ENCODE measurements at regions not wholly inside any gene's neighbourhood (a gene's known extent, or its start where the extent isn't known, plus 50 kb on each side); places are given as distances from the start of the nearest gene placed in this dataset.

DNA sequence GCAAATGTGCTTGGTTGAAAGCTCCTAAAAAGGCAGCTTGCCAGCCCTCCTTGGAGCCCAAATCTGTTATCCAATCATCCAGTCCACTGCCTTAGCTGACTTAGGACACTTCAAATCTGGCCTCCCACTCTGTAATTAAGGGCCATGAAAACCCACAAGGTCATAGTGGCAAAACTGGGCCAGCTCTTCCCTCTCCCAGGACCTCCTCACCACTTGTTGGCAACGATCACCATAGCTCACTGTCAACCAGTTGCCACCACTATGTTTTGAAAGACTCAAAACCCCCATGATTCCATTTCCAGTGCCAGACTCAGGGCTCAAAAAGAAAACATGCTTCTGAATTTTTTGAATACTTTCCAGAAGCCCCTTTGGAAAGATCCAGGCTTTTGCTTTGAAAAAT lies 107.5 kb downstream of the NREP start:
- TF ChIP-seq, protein P1, sequence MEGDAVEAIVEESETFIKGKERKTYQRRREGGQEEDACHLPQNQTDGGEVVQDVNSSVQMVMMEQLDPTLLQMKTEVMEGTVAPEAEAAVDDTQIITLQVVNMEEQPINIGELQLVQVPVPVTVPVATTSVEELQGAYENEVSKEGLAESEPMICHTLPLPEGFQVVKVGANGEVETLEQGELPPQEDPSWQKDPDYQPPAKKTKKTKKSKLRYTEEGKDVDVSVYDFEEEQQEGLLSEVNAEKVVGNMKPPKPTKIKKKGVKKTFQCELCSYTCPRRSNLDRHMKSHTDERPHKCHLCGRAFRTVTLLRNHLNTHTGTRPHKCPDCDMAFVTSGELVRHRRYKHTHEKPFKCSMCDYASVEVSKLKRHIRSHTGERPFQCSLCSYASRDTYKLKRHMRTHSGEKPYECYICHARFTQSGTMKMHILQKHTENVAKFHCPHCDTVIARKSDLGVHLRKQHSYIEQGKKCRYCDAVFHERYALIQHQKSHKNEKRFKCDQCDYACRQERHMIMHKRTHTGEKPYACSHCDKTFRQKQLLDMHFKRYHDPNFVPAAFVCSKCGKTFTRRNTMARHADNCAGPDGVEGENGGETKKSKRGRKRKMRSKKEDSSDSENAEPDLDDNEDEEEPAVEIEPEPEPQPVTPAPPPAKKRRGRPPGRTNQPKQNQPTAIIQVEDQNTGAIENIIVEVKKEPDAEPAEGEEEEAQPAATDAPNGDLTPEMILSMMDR (IDR thresholded peaks at IDR 0.05): no peak
- TF ChIP-seq POLR2A (IDR thresholded peaks at IDR 0.05): no peak
